ENCODE measurements at regions not wholly inside any gene's neighbourhood (a gene's known extent, or its start where the extent isn't known, plus 50 kb on each side); places are given as distances from the start of the nearest gene placed in this dataset.

GRCh38 chr2:117737846-117738245, 76.6 kb upstream of the DDX18 start:
- DNase-seq, result no peak

- DNase-seq, result no peak
Observed at GRCh38 chr2:117738991-117739839, 75.3 kb upstream of the DDX18 start.

GRCh38 chr2:117745537-117745936, 69.0 kb upstream of the DDX18 start:
- no peak for DNase-seq

- DNase-seq, result no peak
Observed at GRCh38 chr2:117755768-117756167, 58.7 kb upstream of the DDX18 start.

GRCh38 chr2:117760916-117761315, 53.6 kb upstream of the DDX18 start:
- no peak for DNase-seq

GRCh38 chr2:117762454-117762853, 52.0 kb upstream of the DDX18 start:
- DNase-seq, result no peak

GRCh38 chr2:117763804-117764203, 50.7 kb upstream of the DDX18 start:
- no peak for DNase-seq
